PC-3 (cell line): ENCODE measurements at regions not wholly inside any gene's neighbourhood (a gene's known extent, or its start where the extent isn't known, plus 50 kb on each side); places are given as distances from the start of the nearest gene placed in this dataset.

Source experiments
- ATAC-seq: fragments of 200-7000 bp; cut with Tn5 transposase; 2 replicates; pipeline ENCODE4 v1.9.1; 2020; ENCODE audit warnings: mild to moderate bottlenecking, moderate library complexity
- BruUV-seq: library from RNA; stranded (reverse); fragments of 400-500 nt; replicated peaks from 2 replicates; lab custom pipeline; 2021; lab: Mats Ljungman, UMichigan
- CTCF ChIA-PET: fragments of 300-600 bp; sonication (Branson Sonifier 250); formaldehyde crosslinking; loops from one replicate; lab custom pipeline; 2022; ENCODE audit warnings: antibody characterized with exemption; lab: Charles Lee
- POLR2A ChIA-PET: fragments of 300-600 bp; sonication (Branson Sonifier 250); formaldehyde crosslinking; loops from one replicate; lab custom pipeline; 2022; ENCODE audit warnings: antibody characterized with exemption; ENCODE audit not compliant: unreplicated experiment; lab: Charles Lee
- DNase-seq: peaks from one replicate; pipeline ENCODE4 v3.0.0-alpha.2; 2015
- H2AFZ ChIP-seq: fragments of 300-600 bp; sonication (generic); 2 replicates; pipeline ENCODE4 v1.6.0; 2016; ENCODE audit warnings: antibody characterized with exemption, low read length
- H3F3A ChIP-seq: fragments of 300-600 bp; sonication (generic); one replicate; pipeline ENCODE4 v1.6.0; 2017; ENCODE audit warnings: antibody characterized with exemption, low read length, control low read depth, mild to moderate bottlenecking; ENCODE audit not compliant: unreplicated experiment
- H3K27ac ChIP-seq: fragments of 300-600 bp; sonication (generic); 2 replicates; pipeline ENCODE4 v1.5.1; 2016; ENCODE audit warnings: mild to moderate bottlenecking, low read length
- H3K27me3 ChIP-seq: fragments of 300-600 bp; sonication (generic); 2 replicates; pipeline ENCODE4 v1.6.1; 2016; ENCODE audit warnings: low read length, mixed read lengths
- H3K36me3 ChIP-seq: fragments of 300-600 bp; sonication (generic); 2 replicates; pipeline ENCODE4 v1.6.1; 2016; ENCODE audit warnings: low read depth, mixed run types, low read length, mixed read lengths
- H3K4me1 ChIP-seq: fragments of 300-600 bp; sonication (generic); 2 replicates; pipeline ENCODE4 v1.5.1; 2016; ENCODE audit warnings: low read length; ENCODE audit not compliant: insufficient read depth
- H3K4me2 ChIP-seq: fragments of 300-600 bp; sonication (generic); 2 replicates; pipeline ENCODE4 v1.6.0; 2016; ENCODE audit warnings: low read length
- H3K4me3 ChIP-seq: fragments of 300-600 bp; sonication (generic); 2 replicates; pipeline ENCODE4 v1.5.1; 2016; ENCODE audit warnings: mild to moderate bottlenecking, low read length, mixed read lengths
- H3K79me2 ChIP-seq: fragments of 300-600 bp; sonication (generic); 2 replicates; pipeline ENCODE4 v1.6.1; 2017; ENCODE audit warnings: low read length, mixed read lengths
- H3K9ac ChIP-seq: fragments of 300-600 bp; sonication (generic); 2 replicates; pipeline ENCODE4 v1.6.0; 2016; ENCODE audit warnings: mild to moderate bottlenecking, low read length
- H3K9me2 ChIP-seq: fragments of 300-600 bp; sonication (generic); replicated peaks from 2 replicates; pipeline ENCODE4 v1.6.1; 2016; ENCODE audit warnings: mixed run types, low read length, mixed read lengths
- H3K9me3 ChIP-seq: fragments of 300-600 bp; sonication (generic); 2 replicates; pipeline ENCODE4 v1.6.1; 2016; ENCODE audit warnings: low read length, mixed read lengths
- H4K20me1 ChIP-seq: fragments of 300-600 bp; sonication (generic); 2 replicates; pipeline ENCODE4 v1.6.1; 2016; ENCODE audit warnings: low read length, mixed read lengths
- EZH2 ChIP-seq: fragments of 300-600 bp; sonication (generic); IDR thresholded peaks from one replicate; pipeline ENCODE4 v1.6.1; 2017; ENCODE audit warnings: antibody characterized with exemption, mild to moderate bottlenecking, low read length; ENCODE audit not compliant: unreplicated experiment
- EZH2phosphoT487 ChIP-seq: fragments of 300-600 bp; sonication (generic); IDR thresholded peaks from 2 replicates; pipeline ENCODE4 v1.6.1; 2018; ENCODE audit warnings: mild to moderate bottlenecking, antibody characterized with exemption, low read length, borderline replicate concordance
- intact Hi-C: fragments of 100-400 bp; cut with micrococcal nuclease; formaldehyde crosslinking; loops from 2 replicates; pipeline ENCODE4 v1.9.0; 2023
- TF ChIP-seq, protein P1 (sequence below): fragments of 300-600 bp; sonication (generic); conservative IDR thresholded peaks from 2 replicates; pipeline ENCODE4 v1.5.1; 2017; ENCODE audit warnings: antibody characterized with exemption, low read depth, mild to moderate bottlenecking, low read length

DNA sequence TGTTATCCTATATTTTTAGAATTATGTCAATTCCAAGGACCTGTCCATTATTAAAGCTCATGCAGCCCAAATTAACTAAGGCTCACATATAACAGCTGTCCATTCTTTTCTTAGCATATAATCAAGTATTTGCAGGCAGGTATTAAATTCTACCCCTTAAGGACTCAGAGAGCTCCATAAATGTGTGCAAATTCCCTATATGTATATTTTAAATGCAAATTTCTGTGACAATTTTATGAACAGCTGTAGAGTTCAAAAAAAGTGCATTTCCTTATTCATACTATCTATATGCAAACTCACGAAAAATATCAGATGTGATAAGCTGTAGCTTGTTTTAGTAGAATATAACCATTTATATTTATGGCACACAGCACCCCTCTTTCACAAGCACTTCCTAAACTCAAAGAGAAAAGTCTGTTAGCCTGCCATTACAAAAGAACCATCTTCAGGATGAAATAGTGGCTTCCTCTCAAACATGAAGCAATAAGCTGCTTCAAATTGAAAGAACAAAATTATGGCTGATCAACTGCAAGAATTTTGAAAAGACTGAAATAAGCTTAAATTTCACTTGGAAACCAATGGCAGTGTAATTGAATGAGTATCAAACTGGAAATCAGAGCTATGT is 155.0 kb upstream of the REG3G start:
- POLR2A ChIA-PET = interaction anchor here (0.8 kb wide), 1 partner anchor 508 kb away, joined by 4 read pairs; no protein-coding TSS in a partner anchor

DNA sequence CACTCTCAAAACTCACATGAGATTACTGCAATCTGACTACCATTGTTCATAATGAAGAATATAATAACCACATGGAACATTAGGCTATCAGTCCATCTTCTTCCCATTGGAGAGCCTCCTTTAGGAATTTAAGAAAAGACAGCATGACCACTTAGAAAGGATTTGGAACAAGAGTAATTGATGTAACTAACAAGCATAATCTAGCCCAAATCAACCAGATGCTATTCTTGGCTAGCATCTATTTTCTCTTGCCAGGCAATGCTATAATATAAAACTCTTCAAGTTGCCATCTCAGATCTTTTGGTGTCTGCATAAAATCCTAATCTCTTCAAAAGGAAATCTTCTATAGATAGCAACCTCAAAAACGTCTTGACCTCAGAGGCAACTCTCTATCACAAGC is 152.0 kb upstream of the REG3G start:
- TF ChIP-seq EZH2phosphoT487 (no peak), EZH2 (no peak)
- TF ChIP-seq, protein P1, sequence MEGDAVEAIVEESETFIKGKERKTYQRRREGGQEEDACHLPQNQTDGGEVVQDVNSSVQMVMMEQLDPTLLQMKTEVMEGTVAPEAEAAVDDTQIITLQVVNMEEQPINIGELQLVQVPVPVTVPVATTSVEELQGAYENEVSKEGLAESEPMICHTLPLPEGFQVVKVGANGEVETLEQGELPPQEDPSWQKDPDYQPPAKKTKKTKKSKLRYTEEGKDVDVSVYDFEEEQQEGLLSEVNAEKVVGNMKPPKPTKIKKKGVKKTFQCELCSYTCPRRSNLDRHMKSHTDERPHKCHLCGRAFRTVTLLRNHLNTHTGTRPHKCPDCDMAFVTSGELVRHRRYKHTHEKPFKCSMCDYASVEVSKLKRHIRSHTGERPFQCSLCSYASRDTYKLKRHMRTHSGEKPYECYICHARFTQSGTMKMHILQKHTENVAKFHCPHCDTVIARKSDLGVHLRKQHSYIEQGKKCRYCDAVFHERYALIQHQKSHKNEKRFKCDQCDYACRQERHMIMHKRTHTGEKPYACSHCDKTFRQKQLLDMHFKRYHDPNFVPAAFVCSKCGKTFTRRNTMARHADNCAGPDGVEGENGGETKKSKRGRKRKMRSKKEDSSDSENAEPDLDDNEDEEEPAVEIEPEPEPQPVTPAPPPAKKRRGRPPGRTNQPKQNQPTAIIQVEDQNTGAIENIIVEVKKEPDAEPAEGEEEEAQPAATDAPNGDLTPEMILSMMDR = no peak
- ChIA-PET CTCF (no interaction called here), POLR2A (no interaction called here)
- BruUV-seq = no TSS peak
- H3K9me3 ChIP-seq = 0 out of 2 replicates have a peak, but pooled peaks cover 9% of the 10 kb centered on the region
- no peak for ATAC-seq
- H3K27ac ChIP-seq = no peak overlapping the region
- H3K9me2 ChIP-seq = no peaks in the 10 kb centered on the region
- intact Hi-C loops = no loop called here
- H2AFZ ChIP-seq = no peak overlapping the region
- no peak overlapping the region for H3K4me2 ChIP-seq
- no peaks in the 10 kb centered on the region for H3K27me3 ChIP-seq
- no peak overlapping the region for H3K4me3 ChIP-seq
- no peak overlapping the region for H3K9ac ChIP-seq
- DNase-seq = no peak
- no peaks in the 10 kb centered on the region for H3K4me1 ChIP-seq
- no peaks in the 10 kb centered on the region for H3K79me2 ChIP-seq
- no peaks in the 10 kb centered on the region for H4K20me1 ChIP-seq
- H3F3A ChIP-seq = no peaks in the 10 kb centered on the region
- H3K36me3 ChIP-seq = no peaks in the 10 kb centered on the region

More for the DNA sequence above, 155.0 kb upstream of the REG3G start:
- Histone ChIP-seq H3K27ac (no peak overlapping the region), H3K79me2 (no peaks in the 10 kb centered on the region), H3K9me3 (0 out of 2 replicates have a peak, but pooled peaks cover 9% of the 10 kb centered on the region), H4K20me1 (no peaks in the 10 kb centered on the region), H3K4me2 (no peak overlapping the region), H3K4me3 (no peak overlapping the region), H3K36me3 (no peaks in the 10 kb centered on the region), H3F3A (no peaks in the 10 kb centered on the region), H2AFZ (no peak overlapping the region), H3K27me3 (no peaks in the 10 kb centered on the region), H3K4me1 (no peaks in the 10 kb centered on the region), H3K9ac (no peak overlapping the region), H3K9me2 (no peaks in the 10 kb centered on the region)
- TF ChIP-seq EZH2phosphoT487 (no peak), EZH2 (no peak)
- TF ChIP-seq, protein P1 = no peak
- intact Hi-C loops = no loop called here
- ATAC-seq = no peak
- DNase-seq = no peak
- CTCF ChIA-PET = no interaction called here
- no TSS peak for BruUV-seq

DNA sequence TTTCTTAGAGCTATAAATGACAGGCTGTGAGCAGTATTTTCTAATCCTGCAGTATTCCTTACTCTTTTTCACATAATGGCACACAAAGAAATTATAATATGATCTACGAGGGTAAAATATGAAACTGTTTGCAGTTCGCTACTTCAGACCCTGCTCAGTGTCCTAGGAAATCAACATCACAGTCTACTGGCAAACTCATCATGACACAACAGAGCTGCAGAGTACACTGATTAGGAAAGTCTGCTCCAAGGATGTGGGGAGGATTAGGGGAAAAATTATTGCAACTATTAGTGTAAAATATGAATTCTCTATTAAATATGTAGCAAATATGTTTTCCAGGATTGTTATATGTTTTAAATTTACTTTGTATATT is 149.2 kb upstream of the REG3G start:
- no peak overlapping the region for H3K4me3 ChIP-seq
- CTCF ChIA-PET = no interaction called here

More for the DNA sequence above, 149.2 kb upstream of the REG3G start:
- POLR2A ChIA-PET = no interaction called here
- no peak overlapping the region for H3K9ac ChIP-seq
- H3K27ac ChIP-seq = no peak overlapping the region
- no peaks in the 10 kb centered on the region for H3K79me2 ChIP-seq
- BruUV-seq = no TSS peak
- DNase-seq (no peak), ATAC-seq (no peak)
- H3K36me3 ChIP-seq = no peaks in the 10 kb centered on the region
- H3K4me1 ChIP-seq = no peaks in the 10 kb centered on the region
- no peaks in the 10 kb centered on the region for H3K27me3 ChIP-seq
- no peaks in the 10 kb centered on the region for H3F3A ChIP-seq
- H3K9me2 ChIP-seq = no peaks in the 10 kb centered on the region
- 0 out of 2 replicates have a peak, but pooled peaks cover 6% of the 10 kb centered on the region for H3K9me3 ChIP-seq
- H2AFZ ChIP-seq = no peak overlapping the region
- no peaks in the 10 kb centered on the region for H4K20me1 ChIP-seq
- no peak overlapping the region for H3K4me2 ChIP-seq
- no peak for TF ChIP-seq EZH2
- TF ChIP-seq EZH2phosphoT487 = no peak
- TF ChIP-seq, protein P1 = no peak
- intact Hi-C loops = no loop called here
